ENCODE measurements at regions not wholly inside any gene's neighbourhood (a gene's known extent, or its start where the extent isn't known, plus 50 kb on each side); places are given as distances from the start of the nearest gene placed in this dataset.

DNA sequence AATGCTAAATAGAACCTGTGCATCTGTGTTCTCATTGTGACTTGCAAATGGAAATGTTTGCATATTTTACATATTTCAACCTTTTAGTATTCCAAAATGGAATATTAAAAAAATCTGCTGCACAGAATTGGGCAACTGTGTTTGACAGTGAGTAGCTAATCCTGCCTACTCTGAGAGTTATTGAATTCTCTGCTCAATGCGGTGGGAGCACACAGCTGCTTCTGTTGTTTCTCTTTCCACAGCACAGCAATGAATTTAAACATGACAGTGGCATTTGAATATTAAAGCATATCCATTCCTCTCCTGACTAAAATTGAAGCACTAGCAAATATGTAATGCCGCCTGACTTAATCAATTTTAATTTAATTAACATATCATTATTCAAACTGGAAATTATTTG, 366.6 kb downstream of the GASK1B start:
- no peak for TF ChIP-seq EP300 (IDR thresholded peaks at IDR 0.05; ENCODE audit: borderline replicate concordance)
- TF ChIP-seq, protein P1, sequence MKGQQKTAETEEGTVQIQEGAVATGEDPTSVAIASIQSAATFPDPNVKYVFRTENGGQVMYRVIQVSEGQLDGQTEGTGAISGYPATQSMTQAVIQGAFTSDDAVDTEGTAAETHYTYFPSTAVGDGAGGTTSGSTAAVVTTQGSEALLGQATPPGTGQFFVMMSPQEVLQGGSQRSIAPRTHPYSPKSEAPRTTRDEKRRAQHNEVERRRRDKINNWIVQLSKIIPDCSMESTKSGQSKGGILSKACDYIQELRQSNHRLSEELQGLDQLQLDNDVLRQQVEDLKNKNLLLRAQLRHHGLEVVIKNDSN (IDR thresholded peaks at IDR 0.05), result no peak
- TF ChIP-seq, protein P2, sequence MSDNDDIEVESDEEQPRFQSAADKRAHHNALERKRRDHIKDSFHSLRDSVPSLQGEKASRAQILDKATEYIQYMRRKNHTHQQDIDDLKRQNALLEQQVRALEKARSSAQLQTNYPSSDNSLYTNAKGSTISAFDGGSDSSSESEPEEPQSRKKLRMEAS (IDR thresholded peaks at IDR 0.05), result no peak
- TF ChIP-seq FOXM1 (IDR thresholded peaks at IDR 0.05; ENCODE audit: borderline replicate concordance, low read depth), result no peak
- TF ChIP-seq TEAD4 (IDR thresholded peaks at IDR 0.05), result no peak
- TF ChIP-seq, protein P3, sequence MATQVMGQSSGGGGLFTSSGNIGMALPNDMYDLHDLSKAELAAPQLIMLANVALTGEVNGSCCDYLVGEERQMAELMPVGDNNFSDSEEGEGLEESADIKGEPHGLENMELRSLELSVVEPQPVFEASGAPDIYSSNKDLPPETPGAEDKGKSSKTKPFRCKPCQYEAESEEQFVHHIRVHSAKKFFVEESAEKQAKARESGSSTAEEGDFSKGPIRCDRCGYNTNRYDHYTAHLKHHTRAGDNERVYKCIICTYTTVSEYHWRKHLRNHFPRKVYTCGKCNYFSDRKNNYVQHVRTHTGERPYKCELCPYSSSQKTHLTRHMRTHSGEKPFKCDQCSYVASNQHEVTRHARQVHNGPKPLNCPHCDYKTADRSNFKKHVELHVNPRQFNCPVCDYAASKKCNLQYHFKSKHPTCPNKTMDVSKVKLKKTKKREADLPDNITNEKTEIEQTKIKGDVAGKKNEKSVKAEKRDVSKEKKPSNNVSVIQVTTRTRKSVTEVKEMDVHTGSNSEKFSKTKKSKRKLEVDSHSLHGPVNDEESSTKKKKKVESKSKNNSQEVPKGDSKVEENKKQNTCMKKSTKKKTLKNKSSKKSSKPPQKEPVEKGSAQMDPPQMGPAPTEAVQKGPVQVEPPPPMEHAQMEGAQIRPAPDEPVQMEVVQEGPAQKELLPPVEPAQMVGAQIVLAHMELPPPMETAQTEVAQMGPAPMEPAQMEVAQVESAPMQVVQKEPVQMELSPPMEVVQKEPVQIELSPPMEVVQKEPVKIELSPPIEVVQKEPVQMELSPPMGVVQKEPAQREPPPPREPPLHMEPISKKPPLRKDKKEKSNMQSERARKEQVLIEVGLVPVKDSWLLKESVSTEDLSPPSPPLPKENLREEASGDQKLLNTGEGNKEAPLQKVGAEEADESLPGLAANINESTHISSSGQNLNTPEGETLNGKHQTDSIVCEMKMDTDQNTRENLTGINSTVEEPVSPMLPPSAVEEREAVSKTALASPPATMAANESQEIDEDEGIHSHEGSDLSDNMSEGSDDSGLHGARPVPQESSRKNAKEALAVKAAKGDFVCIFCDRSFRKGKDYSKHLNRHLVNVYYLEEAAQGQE (IDR thresholded peaks at IDR 0.05; ENCODE audit: low read depth), result no peak
- TF ChIP-seq NFIC (IDR thresholded peaks at IDR 0.05), result no peak
- TF ChIP-seq ZBTB7A (IDR thresholded peaks at IDR 0.05; ENCODE audit: low read depth), result no peak
- TF ChIP-seq TCF12 (IDR thresholded peaks at IDR 0.05; ENCODE audit: low read depth), result no peak
- no peak for TF ChIP-seq CEBPB (IDR thresholded peaks at IDR 0.05)
- TF ChIP-seq CREB1 (IDR thresholded peaks at IDR 0.05; ENCODE audit: low read depth), result no peak
- TF ChIP-seq RAD21 (IDR thresholded peaks at IDR 0.05; ENCODE audit: low read depth), result no peak
- no peak for TF ChIP-seq TAF1 (IDR thresholded peaks at IDR 0.05; ENCODE audit: low read depth)

Measured in Ishikawa (cell line).